GM06990 (cell line): ENCODE measurements at regions not wholly inside any gene's neighbourhood (a gene's known extent, or its start where the extent isn't known, plus 50 kb on each side); places are given as distances from the start of the nearest gene placed in this dataset.

ENCODE experiments used
- DNase-seq: peaks from one replicate; pipeline ENCODE4 v3.0.0-alpha.2; 2011; ENCODE audit not compliant: insufficient read length; ENCODE audit errors: extremely low read depth
- H3K27me3 ChIP-seq: replicated peaks from 2 replicates; pipeline ENCODE4 v1.6.0; 2011; ENCODE audit warnings: low read length; ENCODE audit not compliant: control insufficient read depth, insufficient read depth
- H3K36me3 ChIP-seq: 2 replicates; pipeline ENCODE4 v1.5.1; 2011; ENCODE audit warnings: low read length; ENCODE audit not compliant: control insufficient read depth, insufficient read depth
- H3K4me3 ChIP-seq: replicated peaks from 2 replicates; pipeline ENCODE4 v1.5.1; 2011; ENCODE audit warnings: low read depth, mild to moderate bottlenecking, control low read depth, low read length
- CTCF ChIP-seq: IDR thresholded peaks from 2 replicates; pipeline ENCODE4 v1.5.1; 2011; ENCODE audit warnings: low read length, control low read depth, mild to moderate bottlenecking, inconsistent platforms; ENCODE audit not compliant: insufficient read depth, poor library complexity, severe bottlenecking

DNA sequence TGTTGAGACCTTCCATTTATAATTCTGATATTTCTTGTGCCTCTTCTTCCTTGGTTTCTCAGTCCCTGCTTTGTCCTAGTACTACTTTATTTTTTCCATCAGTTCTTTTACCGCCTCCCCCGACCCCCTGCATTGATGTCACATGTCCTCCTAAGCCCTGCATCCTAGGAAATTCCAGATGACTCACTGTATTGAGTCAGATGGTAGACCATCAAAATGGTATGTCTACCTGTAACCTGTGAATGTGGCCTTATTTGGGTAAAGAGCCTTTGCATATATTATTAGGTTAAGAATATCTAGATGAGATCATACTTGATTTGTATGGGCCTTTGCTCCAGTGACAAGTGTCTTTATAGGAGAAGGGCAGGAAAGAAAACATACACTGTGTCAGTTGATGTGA is 515.3 kb upstream of the CA10 start:
- TF ChIP-seq CTCF: no peak
- no peaks in the 10 kb centered on the region for H3K27me3 ChIP-seq
- no peak overlapping the region for H3K4me3 ChIP-seq
- H3K36me3 ChIP-seq: no peaks in the 10 kb centered on the region
- no peak for DNase-seq

DNA sequence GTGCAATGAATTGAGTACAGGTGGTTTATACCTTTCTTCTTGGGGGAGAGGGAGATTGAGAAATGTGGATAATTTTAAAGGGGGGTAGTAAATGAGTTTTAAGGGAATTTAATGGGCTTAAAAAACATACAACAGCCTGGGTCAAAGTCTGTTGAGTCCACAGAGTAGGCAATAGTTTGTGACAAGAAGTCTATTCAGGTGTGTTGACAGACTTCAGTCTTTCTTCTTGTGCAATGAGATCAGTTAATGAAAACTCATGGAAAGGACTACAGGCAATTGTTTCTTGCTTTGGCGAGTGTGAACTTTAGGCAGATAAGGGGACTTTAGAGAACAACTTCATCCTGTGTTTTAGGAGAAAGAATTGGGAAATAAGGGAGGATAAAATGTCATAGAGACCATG is 507.8 kb upstream of the CA10 start:
- DNase-seq: no peak
- no peaks in the 10 kb centered on the region for H3K27me3 ChIP-seq
- no peak overlapping the region for H3K4me3 ChIP-seq
- no peaks in the 10 kb centered on the region for H3K36me3 ChIP-seq
- TF ChIP-seq CTCF: no peak

DNA sequence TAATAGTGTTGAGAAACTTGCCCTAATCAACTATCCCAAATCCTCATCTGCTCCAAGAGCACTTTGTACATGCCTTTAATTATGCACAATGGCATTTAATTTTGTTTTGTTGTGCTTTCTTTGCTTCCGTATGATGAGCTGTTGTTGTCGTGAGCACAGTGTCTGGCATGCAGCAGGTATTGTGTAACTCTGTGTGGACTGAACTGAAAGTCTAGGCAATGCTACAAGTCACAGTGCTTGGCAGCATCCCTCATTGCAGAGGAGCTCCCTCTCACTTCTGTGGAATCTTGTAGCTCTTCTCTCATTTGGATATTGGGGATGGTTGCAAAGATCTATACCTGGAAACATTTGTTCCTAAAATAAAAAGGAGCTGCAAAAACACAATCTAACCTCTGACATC is 502.2 kb upstream of the CA10 start:
- no peak for DNase-seq
- H3K4me3 ChIP-seq: no peak overlapping the region
- TF ChIP-seq CTCF: no peak
- no peaks in the 10 kb centered on the region for H3K36me3 ChIP-seq
- H3K27me3 ChIP-seq: no peaks in the 10 kb centered on the region

GRCh38 chr17:52653014-52653413 is 494.5 kb upstream of the CA10 start:
- no peak overlapping the region for H3K4me3 ChIP-seq
- no peak for TF ChIP-seq CTCF
- no peaks in the 10 kb centered on the region for H3K27me3 ChIP-seq
- no peak for DNase-seq
- no peaks in the 10 kb centered on the region for H3K36me3 ChIP-seq

DNA sequence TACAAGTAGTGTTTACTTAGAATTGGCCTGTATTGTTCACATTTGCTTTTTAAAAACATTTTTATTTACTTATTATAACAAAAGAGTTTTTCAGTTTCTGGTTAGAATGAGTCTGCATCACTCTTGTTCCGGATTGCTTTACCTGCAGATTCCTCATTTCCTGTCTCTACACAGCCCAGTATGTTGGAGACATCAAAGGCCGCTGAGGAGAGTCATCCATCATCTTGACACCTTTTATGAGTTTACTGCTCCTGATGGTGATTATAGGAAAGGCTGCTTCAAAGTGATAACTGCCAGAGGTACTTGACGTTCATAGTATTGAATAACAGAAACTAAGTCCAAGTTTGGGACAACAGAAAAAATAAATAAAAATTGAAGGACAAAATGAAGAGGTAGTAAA is 490.5 kb upstream of the CA10 start:
- no peak for DNase-seq
- H3K27me3 ChIP-seq: no peaks in the 10 kb centered on the region
- no peaks in the 10 kb centered on the region for H3K36me3 ChIP-seq
- TF ChIP-seq CTCF: no peak
- H3K4me3 ChIP-seq: no peak overlapping the region

DNA sequence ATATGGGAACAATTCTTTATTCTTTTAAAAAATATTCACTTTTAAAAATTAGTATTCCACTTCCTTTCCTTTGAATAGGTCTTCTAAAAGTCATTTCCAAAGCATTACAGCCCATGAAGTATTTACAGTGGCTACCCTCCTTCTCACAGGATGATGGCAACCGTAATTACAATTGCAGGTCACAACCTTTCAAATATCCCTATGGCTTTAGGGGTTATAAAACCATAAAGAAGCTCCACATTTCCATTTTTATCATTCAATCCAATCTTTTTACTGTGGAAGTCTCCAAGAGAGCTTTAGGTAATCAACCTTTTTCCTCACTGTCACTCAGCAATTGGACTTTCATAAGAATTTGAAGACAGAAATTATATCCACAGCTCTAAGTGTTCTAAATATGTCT is 488.9 kb upstream of the CA10 start:
- no peak for DNase-seq
- H3K27me3 ChIP-seq: no peaks in the 10 kb centered on the region
- TF ChIP-seq CTCF: no peak

More for the DNA sequence above, 488.9 kb upstream of the CA10 start:
- Histone ChIP-seq H3K36me3 (no peaks in the 10 kb centered on the region), H3K4me3 (no peak overlapping the region)
